NCI-H187 (cell line): ENCODE measurements at regions not wholly inside any gene's neighbourhood (a gene's known extent, or its start where the extent isn't known, plus 50 kb on each side); places are given as distances from the start of the nearest gene placed in this dataset.

Source experiments
- DNase-seq, 2 experiments: peaks; one replicate each; lab custom pipeline; 2025; lab: John Stamatoyannopoulos, UW

- no peak for DNase-seq
Observed at GRCh38 chr7:46011059-46011458, 90.0 kb upstream of the IGFBP3 start.

DNA sequence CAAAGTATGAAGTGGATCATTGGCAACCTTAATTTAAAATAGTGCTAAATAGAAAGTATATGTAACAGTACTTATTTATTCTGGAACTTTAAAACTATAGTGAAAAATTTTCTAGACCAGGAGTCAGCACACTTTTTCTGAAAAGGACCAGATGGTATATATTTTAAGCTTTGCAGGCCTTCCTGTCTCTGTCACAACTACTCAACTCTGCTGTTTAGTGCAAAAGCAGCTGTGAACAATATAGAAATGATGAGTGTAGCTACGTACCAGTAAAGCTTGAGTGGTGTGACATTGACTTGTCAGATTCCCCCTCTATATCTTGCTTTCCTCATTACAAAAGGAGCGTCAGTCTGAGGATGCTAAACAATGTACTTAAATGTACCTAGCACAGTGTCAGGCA is 88.1 kb upstream of the IGFBP3 start:
- no peak for DNase-seq

DNA sequence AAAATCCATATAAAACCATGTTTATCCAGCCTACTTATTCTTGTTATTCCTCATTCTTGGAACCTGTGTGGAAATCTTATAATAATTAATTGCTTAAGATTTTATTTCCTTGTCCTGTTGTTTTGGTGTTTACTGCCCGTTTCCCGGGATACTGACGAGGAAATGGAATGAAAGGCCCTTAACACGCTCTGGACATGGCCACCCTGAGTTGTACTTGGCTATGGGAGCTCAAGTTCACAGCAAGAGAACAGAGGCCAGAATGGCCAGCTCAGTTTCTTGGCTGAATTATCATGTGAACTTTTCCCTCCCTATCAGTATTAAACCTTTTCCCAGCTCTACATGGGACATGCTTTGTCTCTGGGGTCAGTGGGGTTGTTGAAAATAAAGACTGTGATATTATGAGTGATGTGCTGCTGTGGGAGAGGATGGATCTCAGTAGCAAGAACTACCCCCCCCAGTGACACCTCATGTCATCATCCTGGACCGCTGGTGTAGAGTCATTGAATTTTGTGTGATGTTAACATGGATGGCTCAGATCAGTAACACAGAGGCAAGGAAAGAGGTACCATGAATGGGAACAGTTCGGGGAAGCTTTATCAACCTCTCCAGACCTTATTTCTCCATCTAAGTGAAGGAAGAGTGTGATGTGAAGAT is 87.0 kb upstream of the IGFBP3 start:
- no peak for DNase-seq

- no peak for DNase-seq
Observed at GRCh38 chr7:46007194-46007593, 86.1 kb upstream of the IGFBP3 start.

- no peak for DNase-seq
Observed at GRCh38 chr7:46006723-46007122, 85.7 kb upstream of the IGFBP3 start.

- DNase-seq: no peak
Observed at GRCh38 chr7:46006212-46006611, 85.1 kb upstream of the IGFBP3 start.

DNA sequence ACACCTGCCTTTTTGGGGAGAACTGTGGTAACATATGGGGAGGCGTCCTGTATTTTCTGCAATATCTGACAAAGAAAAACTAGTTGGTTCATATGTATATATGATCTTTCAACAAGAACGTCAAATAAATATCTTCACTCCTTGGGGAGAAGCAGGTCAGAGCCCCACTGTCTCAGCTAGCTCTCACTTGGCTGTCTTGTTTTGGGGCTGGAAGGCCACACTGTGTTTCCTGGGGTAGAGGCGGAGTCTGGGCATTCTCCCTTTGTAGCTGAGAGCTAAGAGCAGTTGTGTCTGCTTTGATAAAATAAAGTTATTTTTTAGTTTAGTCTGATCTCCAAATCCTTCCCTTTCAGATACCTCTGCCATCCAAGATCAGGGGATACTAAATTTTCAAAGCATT is 83.9 kb upstream of the IGFBP3 start:
- no peak for DNase-seq

GRCh38 chr7:46003896-46004875 is 83.1 kb upstream of the IGFBP3 start:
- DNase-seq: no peak

GRCh38 chr7:46003161-46003560 is 82.1 kb upstream of the IGFBP3 start:
- no peak for DNase-seq

GRCh38 chr7:46000513-46000912 is 79.4 kb upstream of the IGFBP3 start:
- DNase-seq: no peak

- DNase-seq: no peak
Observed at GRCh38 chr7:45999541-45999940, 78.5 kb upstream of the IGFBP3 start.

DNA sequence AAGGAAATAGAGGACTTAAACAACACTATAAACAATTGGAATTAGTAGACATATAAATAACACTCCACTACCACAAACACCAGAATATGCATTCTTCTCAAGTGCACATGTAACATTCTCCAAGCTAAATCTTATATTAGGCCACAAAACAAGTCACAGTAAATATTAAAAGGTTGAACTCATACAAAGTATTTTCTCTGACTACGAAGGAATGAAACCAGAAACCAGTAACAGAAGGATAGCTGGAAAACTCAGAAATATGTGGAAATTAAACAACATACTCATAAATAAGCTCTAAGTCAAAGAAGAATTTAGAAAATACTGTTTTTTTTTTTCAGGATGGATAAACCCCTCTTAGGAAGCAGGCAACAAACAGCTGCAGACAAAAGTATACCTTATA is 77.4 kb upstream of the IGFBP3 start:
- no peak for DNase-seq

- no peak for DNase-seq
Observed at GRCh38 chr7:45993621-45994020, 72.5 kb upstream of the IGFBP3 start.

DNA sequence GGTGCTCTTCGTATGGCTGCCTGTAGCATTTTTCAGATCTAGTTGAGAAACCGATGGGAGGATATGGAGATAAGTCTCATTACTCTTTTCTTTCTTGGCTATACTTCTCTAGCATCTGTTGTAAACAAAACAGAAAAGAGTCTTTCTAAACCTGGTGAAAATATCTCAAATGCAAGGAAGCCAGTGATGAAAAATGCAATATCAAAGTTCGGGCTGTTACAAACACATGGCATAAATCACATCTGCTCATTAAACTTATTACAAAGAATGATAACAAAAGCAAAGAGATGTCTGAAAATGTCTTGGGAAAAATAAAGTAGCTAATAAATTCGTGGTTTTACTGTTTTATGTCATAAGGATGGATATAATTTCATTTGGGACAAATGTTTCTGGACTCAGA is 71.8 kb upstream of the IGFBP3 start:
- DNase-seq: no peak

- DNase-seq: no peak
Observed at GRCh38 chr7:45990276-45990675, 69.2 kb upstream of the IGFBP3 start.

DNA sequence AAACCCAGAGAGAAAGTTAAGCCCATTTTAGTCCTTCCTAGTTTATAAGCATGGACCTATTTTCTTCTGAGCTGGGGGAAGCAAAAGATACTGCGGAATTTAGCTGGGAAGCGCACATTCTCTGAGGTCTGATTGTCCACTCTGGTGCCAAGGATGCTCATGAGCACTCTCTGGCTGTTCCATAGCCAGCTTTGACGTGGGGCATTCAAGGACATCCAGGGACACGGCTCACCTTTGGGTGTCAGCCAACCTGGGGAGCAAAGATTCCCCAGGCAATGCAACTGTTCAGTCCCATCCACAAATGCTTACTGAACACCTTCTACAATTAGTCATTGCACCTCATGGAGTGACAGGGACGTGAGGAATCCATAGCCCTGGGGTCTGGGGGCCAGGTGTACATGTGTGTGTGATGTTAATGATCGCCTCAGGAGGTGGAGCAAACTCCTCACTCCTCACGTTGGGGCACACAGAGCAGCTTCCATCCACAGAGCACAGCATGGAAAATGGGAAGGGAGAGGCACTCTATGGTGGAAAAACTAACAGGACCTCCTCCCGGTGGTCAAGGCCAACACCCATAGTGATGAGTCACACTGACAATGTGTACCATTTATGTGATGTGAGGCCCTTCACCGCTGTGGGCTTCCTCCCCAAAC is 67.5 kb upstream of the IGFBP3 start:
- DNase-seq: no peak

DNA sequence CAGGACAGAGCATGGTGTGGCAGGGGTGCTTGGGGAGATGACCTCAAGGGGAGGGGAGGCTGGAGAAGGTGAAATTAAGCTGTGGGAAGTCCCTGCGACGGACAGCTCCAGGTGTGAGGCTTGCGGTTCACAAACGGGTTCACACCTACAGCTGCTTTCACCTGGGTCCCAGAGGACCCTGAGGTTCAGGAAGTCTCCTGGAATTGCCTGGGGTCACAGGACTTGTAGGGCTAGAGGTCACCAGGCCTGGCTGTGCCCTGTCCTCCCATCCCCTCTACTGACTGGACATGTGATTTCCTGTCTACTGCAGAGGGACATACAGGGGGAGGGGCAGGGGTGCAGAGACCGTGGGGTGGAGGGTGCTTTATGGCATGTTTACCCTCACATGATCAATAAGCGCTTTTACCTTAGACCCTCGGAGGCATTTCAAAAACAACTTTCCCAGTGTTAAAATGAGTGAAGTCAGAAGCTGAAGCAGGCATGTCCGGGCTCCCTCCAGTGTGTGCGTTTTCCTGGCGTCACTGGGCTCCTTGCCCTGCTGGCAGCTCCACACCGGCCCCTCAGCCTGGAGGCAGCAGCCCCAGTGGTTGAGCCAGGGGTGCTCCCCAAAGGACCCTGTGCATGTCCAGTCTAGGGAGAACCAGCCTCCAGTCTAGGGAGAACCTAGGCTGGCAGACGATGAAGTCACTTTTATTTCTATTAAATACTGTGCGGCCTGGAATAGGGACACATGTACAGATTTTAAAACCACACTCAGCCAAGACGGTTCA is 66.6 kb upstream of the IGFBP3 start:
- no peak for DNase-seq

GRCh38 chr7:45986355-45987298 is 65.6 kb upstream of the IGFBP3 start:
- no peak for DNase-seq

- no peak for DNase-seq
Observed at GRCh38 chr7:45985902-45986301, 64.8 kb upstream of the IGFBP3 start.

DNA sequence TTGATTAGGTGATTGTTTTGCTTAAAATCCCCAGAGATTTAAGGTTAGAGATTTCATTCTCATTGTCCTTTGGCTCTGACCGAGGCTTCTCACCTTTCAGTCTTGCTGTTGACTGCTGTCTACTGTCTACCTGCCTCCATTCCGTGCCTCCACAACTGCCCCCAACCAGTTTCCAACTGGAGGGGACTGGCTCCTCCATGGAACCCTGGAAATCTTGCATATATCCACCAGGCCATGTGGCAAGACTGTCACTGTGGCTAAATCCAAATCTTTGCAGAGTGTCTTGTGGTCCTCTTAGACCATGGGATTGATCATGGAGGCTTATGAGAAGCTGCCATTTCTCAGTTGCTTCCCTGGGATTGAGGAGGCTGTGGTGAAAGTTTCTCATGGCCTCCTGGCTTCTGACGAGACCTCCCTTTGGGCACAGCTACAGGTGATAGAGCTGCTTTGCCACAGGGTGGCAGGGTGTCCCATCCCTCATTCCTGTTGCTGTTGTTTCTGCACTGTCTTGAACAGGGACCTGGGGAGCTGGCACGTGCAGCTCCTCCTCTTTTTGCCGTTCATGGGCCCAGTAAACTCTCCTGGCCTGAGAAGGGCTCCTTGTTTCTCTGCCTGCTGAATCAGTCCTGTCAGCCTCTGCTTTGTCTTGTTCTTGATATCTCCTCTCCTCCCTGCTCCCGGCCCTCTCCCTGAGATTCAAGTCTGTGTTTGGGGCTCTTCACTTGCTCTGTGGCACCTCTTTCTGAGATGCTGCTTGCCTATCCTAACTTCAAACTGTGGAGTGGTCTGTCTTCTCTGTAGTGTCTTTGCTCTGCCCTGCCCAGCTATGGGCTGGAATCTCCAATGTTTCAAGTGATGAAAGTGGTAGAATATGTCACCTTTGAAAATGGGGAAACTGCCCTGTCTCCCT is 63.6 kb upstream of the IGFBP3 start:
- DNase-seq: no peak
